ENCODE measurements at regions not wholly inside any gene's neighbourhood (a gene's known extent, or its start where the extent isn't known, plus 50 kb on each side); places are given as distances from the start of the nearest gene placed in this dataset.
"Not testable (repeated sequence)": the region's sequence is repeated elsewhere in the genome, so short reads cannot be mapped to it uniquely, and the experiment has no call there.

- intact Hi-C loops (cut with micrococcal nuclease), result no loop called here
These were observed 91.4 kb downstream of the MOBP start for GRCh38 chr3:39558775-39559306.

- intact Hi-C loops (cut with micrococcal nuclease), result no loop called here
These were observed 92.1 kb downstream of the MOBP start for GRCh38 chr3:39559543-39559942.

GRCh38 chr3:39568508-39568907 is 101.0 kb downstream of the MOBP start:
- intact Hi-C loops (cut with micrococcal nuclease), result no loop called here

- intact Hi-C loops (cut with micrococcal nuclease), result no loop called here
These were observed 101.6 kb downstream of the MOBP start for GRCh38 chr3:39569095-39569494.

- intact Hi-C loops (cut with micrococcal nuclease), result no loop called here
These were observed 105.9 kb downstream of the MOBP start for GRCh38 chr3:39573392-39573791.

- intact Hi-C loops (cut with micrococcal nuclease), result no loop called here
These were observed 110.1 kb downstream of the MOBP start for GRCh38 chr3:39577541-39577940.

GRCh38 chr3:39586215-39586614 is 118.7 kb downstream of the MOBP start:
- intact Hi-C loops (cut with micrococcal nuclease), result not testable (repeated sequence)

- intact Hi-C loops (cut with micrococcal nuclease), result no loop called here
These were observed 119.6 kb downstream of the MOBP start for GRCh38 chr3:39587113-39587512.

- intact Hi-C loops (cut with micrococcal nuclease), result no loop called here
These were observed 123.3 kb downstream of the MOBP start for GRCh38 chr3:39590806-39591205.

- intact Hi-C loops (cut with micrococcal nuclease), result no loop called here
These were observed 125.0 kb downstream of the MOBP start for GRCh38 chr3:39592311-39593050.

- intact Hi-C loops (cut with micrococcal nuclease), result no loop called here
These were observed 125.9 kb downstream of the MOBP start for GRCh38 chr3:39593341-39593740.

GRCh38 chr3:39601241-39601640 is 133.8 kb downstream of the MOBP start:
- intact Hi-C loops (cut with micrococcal nuclease), result no loop called here

GRCh38 chr3:39605837-39606236 is 138.4 kb downstream of the MOBP start:
- intact Hi-C loops (cut with micrococcal nuclease), result no loop called here

GRCh38 chr3:39626198-39626597 is 158.7 kb downstream of the MOBP start:
- intact Hi-C loops (cut with micrococcal nuclease), result no loop called here

- intact Hi-C loops (cut with micrococcal nuclease), result no loop called here
These were observed 163.7 kb downstream of the MOBP start for GRCh38 chr3:39631136-39631535.

- intact Hi-C loops (cut with micrococcal nuclease), result no loop called here
These were observed 170.3 kb downstream of the MOBP start for GRCh38 chr3:39637807-39638206.

- intact Hi-C loops (cut with micrococcal nuclease), result no loop called here
These were observed 170.8 kb downstream of the MOBP start for GRCh38 chr3:39638301-39638700.

- intact Hi-C loops (cut with micrococcal nuclease), result no loop called here
These were observed 169.8 kb upstream of the MYRIP start for GRCh38 chr3:39639344-39640236.

- intact Hi-C loops (cut with micrococcal nuclease), result no loop called here
These were observed 168.1 kb upstream of the MYRIP start for GRCh38 chr3:39641274-39641673.

GRCh38 chr3:39644176-39644575 is 165.2 kb upstream of the MYRIP start:
- intact Hi-C loops (cut with micrococcal nuclease), result no loop called here

- intact Hi-C loops (cut with micrococcal nuclease), result not testable (repeated sequence)
These were observed 158.2 kb upstream of the MYRIP start for GRCh38 chr3:39651256-39651655.

GRCh38 chr3:39651993-39652739 is 157.2 kb upstream of the MYRIP start:
- intact Hi-C loops (cut with micrococcal nuclease), result no loop called here
